ENCODE measurements at regions not wholly inside any gene's neighbourhood (a gene's known extent, or its start where the extent isn't known, plus 50 kb on each side); places are given as distances from the start of the nearest gene placed in this dataset.

- Histone ChIP-seq H2AFZ (ENCODE audit: low read length) (no peak overlapping the region), H2BK12ac (ENCODE audit: low read length) (no peak overlapping the region)
- WGBS, 2 donors (ENCODE audit: extremely low coverage in 2 of 2, insufficient read length in 2 of 2, insufficient replicate concordance in 1 of 2), result no CpG with 5 or more reads among the region's 4 CpGs
Observed at GRCh38 chr10:117927871-117928270, 118.9 kb downstream of the RAB11FIP2 start.

GRCh38 chr10:117928281-117928680, 118.5 kb downstream of the RAB11FIP2 start:
- H3K14ac ChIP-seq (ENCODE audit: low read length), result no peak overlapping the region
- no peak overlapping the region for H3K4me3 ChIP-seq (ENCODE audit: low read length in 2 of 2)
- H2BK5ac ChIP-seq (ENCODE audit: low read length), result no peak overlapping the region
- WGBS, 2 donors (ENCODE audit: extremely low coverage in 2 of 2, insufficient read length in 2 of 2, insufficient replicate concordance in 1 of 2), result no CpG with 5 or more reads among the region's 6 CpGs
- no peak overlapping the region for H2BK15ac ChIP-seq (ENCODE audit: low read length)
- no peak overlapping the region for H3K23ac ChIP-seq (ENCODE audit: low read depth, low read length, poor library complexity)
- no peak overlapping the region for H2AK5ac ChIP-seq (ENCODE audit: low read depth, low read length)
- peaks cover 0 to 3% (median 0%) of the 10 kb centered on the region in 3 experiments for H3K27me3 ChIP-seq (ENCODE audit: control insufficient read depth in 3 of 3, insufficient read depth in 3 of 3, low read depth in 1 of 3, low read length in 3 of 3)
- no peak overlapping the region for H4K91ac ChIP-seq (ENCODE audit: low read depth, low read length, poor library complexity)
- H3K18ac ChIP-seq (ENCODE audit: low read length), result no peak overlapping the region
- H2AFZ ChIP-seq (ENCODE audit: low read length), result no peak overlapping the region
- no peak overlapping the region for H2BK120ac ChIP-seq (ENCODE audit: low read depth, low read length)
- no peak overlapping the region for H3K4ac ChIP-seq (ENCODE audit: low read length)
- H3K9ac ChIP-seq (ENCODE audit: low read depth, low read length, poor library complexity), result no peak overlapping the region
- H3K4me2 ChIP-seq (ENCODE audit: insufficient read depth, low read length, poor library complexity, severe bottlenecking), result no peak overlapping the region
- H3K4me1 ChIP-seq (ENCODE audit: control insufficient read depth in 2 of 2, insufficient read depth in 1 of 2, low read depth in 1 of 2, low read length in 2 of 2), result peaks cover 0 to 5% of the 10 kb centered on the region in 2 donors
- no peaks in the 10 kb centered on the region for H3K36me3 ChIP-seq (replicated peaks in 1 of 2; ENCODE audit: control insufficient read depth in 2 of 2, insufficient read depth in 2 of 2, low read length in 2 of 2)
- no peak overlapping the region for H3K27ac ChIP-seq (replicated peaks; ENCODE audit: low read length)
- no peaks in the 10 kb centered on the region for H3K9me3 ChIP-seq (replicated peaks in 1 of 2; ENCODE audit: control insufficient read depth in 2 of 2, insufficient read depth in 1 of 2, low read depth in 1 of 2, low read length in 2 of 2)
- H4K8ac ChIP-seq (ENCODE audit: low read depth, low read length), result no peak overlapping the region
- no peak overlapping the region for H2BK12ac ChIP-seq (ENCODE audit: low read length)
- H3K79me1 ChIP-seq (ENCODE audit: low read depth, low read length), result peaks cover 2% of the 10 kb centered on the region
- DNase-seq (ENCODE audit: low spot score), result no peak

More at GRCh38 chr10:117927871-117928270, 118.9 kb downstream of the RAB11FIP2 start:
- no peak overlapping the region for H2BK5ac ChIP-seq (ENCODE audit: low read length)
- H2BK15ac ChIP-seq (ENCODE audit: low read length), result no peak overlapping the region
- DNase-seq (ENCODE audit: low spot score), result no peak
- no peak overlapping the region for H4K8ac ChIP-seq (ENCODE audit: low read depth, low read length)
- H3K4ac ChIP-seq (ENCODE audit: low read length), result no peak overlapping the region
- no peak overlapping the region for H3K4me3 ChIP-seq (ENCODE audit: low read length in 2 of 2)
- H3K23ac ChIP-seq (ENCODE audit: low read depth, low read length, poor library complexity), result no peak overlapping the region
- H3K27me3 ChIP-seq (ENCODE audit: control insufficient read depth in 3 of 3, insufficient read depth in 3 of 3, low read depth in 1 of 3, low read length in 3 of 3), result peaks cover 0 to 3% (median 0%) of the 10 kb centered on the region in 3 experiments
- H4K91ac ChIP-seq (ENCODE audit: low read depth, low read length, poor library complexity), result no peak overlapping the region
- peaks cover 2% of the 10 kb centered on the region for H3K79me1 ChIP-seq (ENCODE audit: low read depth, low read length)
- no peaks in the 10 kb centered on the region for H3K36me3 ChIP-seq (replicated peaks in 1 of 2; ENCODE audit: control insufficient read depth in 2 of 2, insufficient read depth in 2 of 2, low read length in 2 of 2)
- no peaks in the 10 kb centered on the region for H3K9me3 ChIP-seq (replicated peaks in 1 of 2; ENCODE audit: control insufficient read depth in 2 of 2, insufficient read depth in 1 of 2, low read depth in 1 of 2, low read length in 2 of 2)
- no peak overlapping the region for H2BK120ac ChIP-seq (ENCODE audit: low read depth, low read length)
- H3K4me1 ChIP-seq (ENCODE audit: control insufficient read depth in 2 of 2, insufficient read depth in 1 of 2, low read depth in 1 of 2, low read length in 2 of 2), result peaks cover 0 to 5% of the 10 kb centered on the region in 2 donors
- H3K18ac ChIP-seq (ENCODE audit: low read length), result no peak overlapping the region
- no peak overlapping the region for H3K9ac ChIP-seq (ENCODE audit: low read depth, low read length, poor library complexity)
- H2AK5ac ChIP-seq (ENCODE audit: low read depth, low read length), result no peak overlapping the region
- H3K27ac ChIP-seq (replicated peaks; ENCODE audit: low read length), result no peak overlapping the region
- no peak overlapping the region for H3K4me2 ChIP-seq (ENCODE audit: insufficient read depth, low read length, poor library complexity, severe bottlenecking)
- no peak overlapping the region for H3K14ac ChIP-seq (ENCODE audit: low read length)

GRCh38 chr10:117928741-117929140, 118.0 kb downstream of the RAB11FIP2 start:
- peaks cover 0 to 5% of the 10 kb centered on the region in 2 donors for H3K4me1 ChIP-seq (ENCODE audit: control insufficient read depth in 2 of 2, insufficient read depth in 1 of 2, low read depth in 1 of 2, low read length in 2 of 2)
- H4K8ac ChIP-seq (ENCODE audit: low read depth, low read length), result no peak overlapping the region
- H3K79me1 ChIP-seq (ENCODE audit: low read depth, low read length), result peaks cover 2% of the 10 kb centered on the region
- no peak overlapping the region for H2BK120ac ChIP-seq (ENCODE audit: low read depth, low read length)
- no peak overlapping the region for H2BK15ac ChIP-seq (ENCODE audit: low read length)
- no peak overlapping the region for H2BK12ac ChIP-seq (ENCODE audit: low read length)
- H3K18ac ChIP-seq (ENCODE audit: low read length), result no peak overlapping the region
- no peak overlapping the region for H3K4me2 ChIP-seq (ENCODE audit: insufficient read depth, low read length, poor library complexity, severe bottlenecking)
- no peak overlapping the region for H3K14ac ChIP-seq (ENCODE audit: low read length)
- H3K27me3 ChIP-seq (ENCODE audit: control insufficient read depth in 3 of 3, insufficient read depth in 3 of 3, low read depth in 1 of 3, low read length in 3 of 3), result peaks cover 0 to 3% (median 0%) of the 10 kb centered on the region in 3 experiments
- WGBS, 2 donors (ENCODE audit: extremely low coverage in 2 of 2, insufficient read length in 2 of 2, insufficient replicate concordance in 1 of 2), result no CpG with 5 or more reads among the region's 6 CpGs
- H3K9me3 ChIP-seq (replicated peaks in 1 of 2; ENCODE audit: control insufficient read depth in 2 of 2, insufficient read depth in 1 of 2, low read depth in 1 of 2, low read length in 2 of 2), result no peaks in the 10 kb centered on the region
- H4K91ac ChIP-seq (ENCODE audit: low read depth, low read length, poor library complexity), result no peak overlapping the region
- H2AFZ ChIP-seq (ENCODE audit: low read length), result no peak overlapping the region
- H3K27ac ChIP-seq (replicated peaks; ENCODE audit: low read length), result no peak overlapping the region
- no peak overlapping the region for H2AK5ac ChIP-seq (ENCODE audit: low read depth, low read length)
- H3K36me3 ChIP-seq (replicated peaks in 1 of 2; ENCODE audit: control insufficient read depth in 2 of 2, insufficient read depth in 2 of 2, low read length in 2 of 2), result no peaks in the 10 kb centered on the region
- H2BK5ac ChIP-seq (ENCODE audit: low read length), result no peak overlapping the region
- H3K4ac ChIP-seq (ENCODE audit: low read length), result no peak overlapping the region
- DNase-seq (ENCODE audit: low spot score), result no peak
- H3K23ac ChIP-seq (ENCODE audit: low read depth, low read length, poor library complexity), result no peak overlapping the region
- no peak overlapping the region for H3K9ac ChIP-seq (ENCODE audit: low read depth, low read length, poor library complexity)
- no peak overlapping the region for H3K4me3 ChIP-seq (ENCODE audit: low read length in 2 of 2)

DNA sequence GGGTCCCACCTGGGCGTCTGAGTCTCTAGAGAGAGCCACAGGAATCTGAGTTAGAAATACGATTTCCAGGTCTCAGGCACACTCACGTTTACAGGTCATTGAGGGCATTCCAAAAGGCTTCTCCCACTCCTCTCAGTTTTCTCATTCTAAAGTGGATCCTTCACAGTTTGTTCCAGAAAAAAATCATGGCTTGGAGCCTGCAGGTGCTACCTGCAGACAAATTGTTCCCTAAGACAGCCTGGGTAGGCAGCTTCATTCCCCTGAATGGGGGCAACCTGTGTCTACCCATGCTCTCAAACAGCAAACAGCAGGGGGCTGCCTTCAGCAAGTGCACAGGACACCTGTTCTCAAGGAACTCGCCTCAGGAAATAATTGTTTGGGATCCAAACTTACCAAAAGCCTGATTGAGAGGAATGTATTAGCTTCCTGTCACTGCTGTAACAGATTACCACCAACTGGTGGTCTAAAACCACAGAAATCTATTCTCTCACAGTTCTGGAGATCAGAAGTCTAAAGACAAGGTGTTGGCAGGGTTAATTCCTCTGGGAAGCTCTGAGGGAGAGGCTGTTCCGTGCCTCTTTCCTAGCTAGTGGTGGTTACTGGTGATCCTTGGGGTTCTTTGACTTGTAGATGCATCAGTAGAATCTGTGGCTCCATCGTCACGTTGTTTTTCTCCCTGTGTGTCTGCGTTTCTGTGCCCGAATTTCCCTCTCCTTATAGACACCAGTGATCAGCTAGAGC, 117.2 kb downstream of the RAB11FIP2 start:
- Histone ChIP-seq H3K18ac (ENCODE audit: low read length) (no peak overlapping the region), H3K79me1 (ENCODE audit: low read depth, low read length) (no peaks in the 10 kb centered on the region), H3K4me1 (ENCODE audit: control insufficient read depth in 2 of 2, insufficient read depth in 1 of 2, low read depth in 1 of 2, low read length in 2 of 2) (peaks cover 0 to 6% of the 10 kb centered on the region in 2 donors), H3K4me2 (ENCODE audit: insufficient read depth, low read length, poor library complexity, severe bottlenecking) (no peak overlapping the region), H3K36me3 (replicated peaks in 1 of 2; ENCODE audit: control insufficient read depth in 2 of 2, insufficient read depth in 2 of 2, low read length in 2 of 2) (no peaks in the 10 kb centered on the region), H2BK5ac (ENCODE audit: low read length) (no peak overlapping the region), H2BK120ac (ENCODE audit: low read depth, low read length) (no peak overlapping the region), H3K4ac (ENCODE audit: low read length) (no peak overlapping the region), H3K9me3 (replicated peaks in 1 of 2; ENCODE audit: control insufficient read depth in 2 of 2, insufficient read depth in 1 of 2, low read depth in 1 of 2, low read length in 2 of 2) (no peaks in the 10 kb centered on the region), H2BK15ac (ENCODE audit: low read length) (no peak overlapping the region), H3K23ac (ENCODE audit: low read depth, low read length, poor library complexity) (no peak overlapping the region), H2BK12ac (ENCODE audit: low read length) (no peak overlapping the region), H2AK5ac (ENCODE audit: low read depth, low read length) (no peak overlapping the region), H3K4me3 (ENCODE audit: low read length in 2 of 2) (no peak overlapping the region), H4K8ac (ENCODE audit: low read depth, low read length) (no peak overlapping the region), H2AFZ (ENCODE audit: low read length) (no peak overlapping the region), H3K27ac (replicated peaks; ENCODE audit: low read length) (no peak overlapping the region), H3K14ac (ENCODE audit: low read length) (no peak overlapping the region), H4K91ac (ENCODE audit: low read depth, low read length, poor library complexity) (no peak overlapping the region), H3K9ac (ENCODE audit: low read depth, low read length, poor library complexity) (no peak overlapping the region), H3K27me3 (ENCODE audit: control insufficient read depth in 3 of 3, insufficient read depth in 3 of 3, low read depth in 1 of 3, low read length in 3 of 3) (peaks cover 0 to 3% (median 0%) of the 10 kb centered on the region in 3 experiments)
- WGBS, 2 donors (ENCODE audit: extremely low coverage in 2 of 2, insufficient read length in 2 of 2, insufficient replicate concordance in 1 of 2), result no CpG with 5 or more reads among the region's 9 CpGs
- no peak for DNase-seq (ENCODE audit: low spot score)
